HEK293T (cell line): ENCODE measurements at regions not wholly inside any gene's neighbourhood (a gene's known extent, or its start where the extent isn't known, plus 50 kb on each side); places are given as distances from the start of the nearest gene placed in this dataset.

Experiments used
- BHLHE40 ChIP-seq: fragments of 450-650 bp; IDR thresholded peaks from 2 replicates; pipeline ENCODE4 v1.6.1; 2016; ENCODE audit warnings: mild to moderate bottlenecking, moderate library complexity, borderline replicate concordance
- CTBP1 ChIP-seq: fragments of 450-650 bp; IDR thresholded peaks from 2 replicates; pipeline ENCODE4 v1.6.1; 2016; ENCODE audit warnings: borderline replicate concordance
- ELF4 ChIP-seq: fragments of 450-650 bp; IDR thresholded peaks from 2 replicates; pipeline ENCODE4 v1.6.1; 2017; ENCODE audit warnings: antibody characterized with exemption
- FOXA1 ChIP-seq: fragments of 450-650 bp; IDR thresholded peaks from 2 replicates; pipeline ENCODE4 v1.6.1; 2016; ENCODE audit warnings: mild to moderate bottlenecking
- FOXK2 ChIP-seq: fragments of 450-650 bp; IDR thresholded peaks from 2 replicates; pipeline ENCODE4 v1.6.1; 2016; ENCODE audit warnings: mild to moderate bottlenecking
- HDGF ChIP-seq: fragments of 450-650 bp; IDR thresholded peaks from 2 replicates; pipeline ENCODE4 v1.6.1; 2017; ENCODE audit warnings: antibody characterized with exemption, borderline replicate concordance
- PKNOX1 ChIP-seq: fragments of 450-650 bp; IDR thresholded peaks from 2 replicates; pipeline ENCODE4 v1.6.1; 2016
- SP1 ChIP-seq: fragments of 450-650 bp; IDR thresholded peaks from 2 replicates; pipeline ENCODE4 v1.6.1; 2017

- TF ChIP-seq PKNOX1 (no peak), BHLHE40 (no peak), FOXK2 (no peak), FOXA1 (no peak), SP1 (no peak), CTBP1 (no peak), ELF4 (no peak), HDGF (no peak)
These were observed 63.7 kb downstream of the KLF12 start for GRCh38 chr13:74070513-74070912.
